ENCODE measurements at regions not wholly inside any gene's neighbourhood (a gene's known extent, or its start where the extent isn't known, plus 50 kb on each side); places are given as distances from the start of the nearest gene placed in this dataset.

DNA sequence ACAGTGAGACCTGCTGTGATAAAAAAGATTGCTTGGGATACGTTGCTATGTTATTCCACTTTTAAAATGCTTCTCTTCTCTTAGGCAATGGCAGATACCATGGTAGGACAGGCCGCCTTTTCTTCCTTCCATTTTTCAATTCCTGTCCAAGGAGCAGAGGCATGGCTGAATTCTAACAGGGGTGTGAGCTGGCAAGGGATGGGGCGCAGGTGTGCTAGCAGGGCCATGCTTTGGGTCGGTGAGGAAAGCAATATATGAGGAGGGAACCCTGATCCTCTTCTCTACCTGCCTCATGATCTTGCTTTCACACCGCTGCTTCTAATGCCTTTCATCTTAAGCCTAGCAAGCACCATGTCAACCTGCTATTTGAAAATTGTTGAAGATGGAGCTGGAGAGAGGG, 225.0 kb downstream of the KATNAL1 start:
- Mint-ChIP-seq H3K27ac (no peak overlapping the region), H3K36me3 (peaks cover 56% of the 10 kb centered on the region), H3K4me3 (no peak overlapping the region), H3K4me1 (peaks cover 21% of the 10 kb centered on the region), H3K9me3 (peaks cover 61% of the 10 kb centered on the region), H3K27me3 (ENCODE audit: low read depth) (peaks cover 8% of the 10 kb centered on the region)
- POLR2A ChIA-PET = no interaction called here
- ATAC-seq (no peak), DNase-seq (ENCODE audit: low spot score) (no peak)
- TF ChIP-seq RELA (CRISPR knock-in tag; IDR thresholded peaks at IDR 0.05; ENCODE audit: borderline replicate concordance) (no peak), NFATC4 (CRISPR knock-in tag; IDR thresholded peaks at IDR 0.05) (no peak), ZNF138 (CRISPR knock-in tag; conservative IDR thresholded peaks at IDR 0.05) (no peak), GTF2I (CRISPR knock-in tag; conservative IDR thresholded peaks at IDR 0.05) (no peak), CREM (CRISPR knock-in tag; IDR thresholded peaks at IDR 0.05) (no peak), ZMAT4 (CRISPR knock-in tag; IDR thresholded peaks at IDR 0.05) (no peak), ZNF219 (CRISPR knock-in tag; IDR thresholded peaks at IDR 0.05; ENCODE audit: borderline replicate concordance) (no peak)
- CTCF ChIA-PET = no interaction called here

DNA sequence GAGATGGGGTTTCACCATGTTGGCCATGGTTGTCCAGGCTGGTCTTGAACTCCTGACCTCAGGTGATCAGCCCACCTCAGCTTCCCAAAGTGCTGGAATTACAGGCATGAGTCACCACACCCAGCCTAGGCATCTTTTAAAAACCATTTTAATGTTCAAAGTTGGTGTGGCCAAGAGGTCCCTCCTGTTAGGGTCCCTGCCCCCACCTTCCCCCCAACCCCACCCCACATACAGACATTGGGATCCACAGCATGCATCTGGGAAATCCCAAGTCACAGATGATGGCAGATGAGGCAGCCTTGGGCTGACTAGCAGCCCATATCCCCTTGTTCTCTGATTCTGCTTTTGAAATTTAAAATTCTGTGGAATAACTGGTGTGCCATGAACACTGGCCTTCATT, 226.0 kb downstream of the KATNAL1 start:
- DNase-seq (ENCODE audit: low spot score) = no peak
- Mint-ChIP-seq H3K36me3 (peaks cover 50% of the 10 kb centered on the region), H3K27me3 (ENCODE audit: low read depth) (peaks cover 8% of the 10 kb centered on the region), H3K4me3 (no peak overlapping the region), H3K9me3 (peaks cover 61% of the 10 kb centered on the region), H3K27ac (no peak overlapping the region), H3K4me1 (peaks cover 24% of the 10 kb centered on the region)
- ATAC-seq = no peak
- TF ChIP-seq, protein P1, sequence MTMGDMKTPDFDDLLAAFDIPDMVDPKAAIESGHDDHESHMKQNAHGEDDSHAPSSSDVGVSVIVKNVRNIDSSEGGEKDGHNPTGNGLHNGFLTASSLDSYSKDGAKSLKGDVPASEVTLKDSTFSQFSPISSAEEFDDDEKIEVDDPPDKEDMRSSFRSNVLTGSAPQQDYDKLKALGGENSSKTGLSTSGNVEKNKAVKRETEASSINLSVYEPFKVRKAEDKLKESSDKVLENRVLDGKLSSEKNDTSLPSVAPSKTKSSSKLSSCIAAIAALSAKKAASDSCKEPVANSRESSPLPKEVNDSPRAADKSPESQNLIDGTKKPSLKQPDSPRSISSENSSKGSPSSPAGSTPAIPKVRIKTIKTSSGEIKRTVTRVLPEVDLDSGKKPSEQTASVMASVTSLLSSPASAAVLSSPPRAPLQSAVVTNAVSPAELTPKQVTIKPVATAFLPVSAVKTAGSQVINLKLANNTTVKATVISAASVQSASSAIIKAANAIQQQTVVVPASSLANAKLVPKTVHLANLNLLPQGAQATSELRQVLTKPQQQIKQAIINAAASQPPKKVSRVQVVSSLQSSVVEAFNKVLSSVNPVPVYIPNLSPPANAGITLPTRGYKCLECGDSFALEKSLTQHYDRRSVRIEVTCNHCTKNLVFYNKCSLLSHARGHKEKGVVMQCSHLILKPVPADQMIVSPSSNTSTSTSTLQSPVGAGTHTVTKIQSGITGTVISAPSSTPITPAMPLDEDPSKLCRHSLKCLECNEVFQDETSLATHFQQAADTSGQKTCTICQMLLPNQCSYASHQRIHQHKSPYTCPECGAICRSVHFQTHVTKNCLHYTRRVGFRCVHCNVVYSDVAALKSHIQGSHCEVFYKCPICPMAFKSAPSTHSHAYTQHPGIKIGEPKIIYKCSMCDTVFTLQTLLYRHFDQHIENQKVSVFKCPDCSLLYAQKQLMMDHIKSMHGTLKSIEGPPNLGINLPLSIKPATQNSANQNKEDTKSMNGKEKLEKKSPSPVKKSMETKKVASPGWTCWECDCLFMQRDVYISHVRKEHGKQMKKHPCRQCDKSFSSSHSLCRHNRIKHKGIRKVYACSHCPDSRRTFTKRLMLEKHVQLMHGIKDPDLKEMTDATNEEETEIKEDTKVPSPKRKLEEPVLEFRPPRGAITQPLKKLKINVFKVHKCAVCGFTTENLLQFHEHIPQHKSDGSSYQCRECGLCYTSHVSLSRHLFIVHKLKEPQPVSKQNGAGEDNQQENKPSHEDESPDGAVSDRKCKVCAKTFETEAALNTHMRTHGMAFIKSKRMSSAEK (CRISPR knock-in tag; IDR thresholded peaks at IDR 0.05; ENCODE audit: borderline replicate concordance) = no peak
- no peak for TF ChIP-seq CREM (CRISPR knock-in tag; IDR thresholded peaks at IDR 0.05)
- TF ChIP-seq MLX (CRISPR knock-in tag; IDR thresholded peaks at IDR 0.05) = no peak
- no peak for TF ChIP-seq NFE2L1 (CRISPR knock-in tag; IDR thresholded peaks at IDR 0.05)
- TF ChIP-seq E2F4 (CRISPR knock-in tag; IDR thresholded peaks at IDR 0.05; ENCODE audit: borderline replicate concordance, low read depth) = no peak
- TF ChIP-seq, protein P2, sequence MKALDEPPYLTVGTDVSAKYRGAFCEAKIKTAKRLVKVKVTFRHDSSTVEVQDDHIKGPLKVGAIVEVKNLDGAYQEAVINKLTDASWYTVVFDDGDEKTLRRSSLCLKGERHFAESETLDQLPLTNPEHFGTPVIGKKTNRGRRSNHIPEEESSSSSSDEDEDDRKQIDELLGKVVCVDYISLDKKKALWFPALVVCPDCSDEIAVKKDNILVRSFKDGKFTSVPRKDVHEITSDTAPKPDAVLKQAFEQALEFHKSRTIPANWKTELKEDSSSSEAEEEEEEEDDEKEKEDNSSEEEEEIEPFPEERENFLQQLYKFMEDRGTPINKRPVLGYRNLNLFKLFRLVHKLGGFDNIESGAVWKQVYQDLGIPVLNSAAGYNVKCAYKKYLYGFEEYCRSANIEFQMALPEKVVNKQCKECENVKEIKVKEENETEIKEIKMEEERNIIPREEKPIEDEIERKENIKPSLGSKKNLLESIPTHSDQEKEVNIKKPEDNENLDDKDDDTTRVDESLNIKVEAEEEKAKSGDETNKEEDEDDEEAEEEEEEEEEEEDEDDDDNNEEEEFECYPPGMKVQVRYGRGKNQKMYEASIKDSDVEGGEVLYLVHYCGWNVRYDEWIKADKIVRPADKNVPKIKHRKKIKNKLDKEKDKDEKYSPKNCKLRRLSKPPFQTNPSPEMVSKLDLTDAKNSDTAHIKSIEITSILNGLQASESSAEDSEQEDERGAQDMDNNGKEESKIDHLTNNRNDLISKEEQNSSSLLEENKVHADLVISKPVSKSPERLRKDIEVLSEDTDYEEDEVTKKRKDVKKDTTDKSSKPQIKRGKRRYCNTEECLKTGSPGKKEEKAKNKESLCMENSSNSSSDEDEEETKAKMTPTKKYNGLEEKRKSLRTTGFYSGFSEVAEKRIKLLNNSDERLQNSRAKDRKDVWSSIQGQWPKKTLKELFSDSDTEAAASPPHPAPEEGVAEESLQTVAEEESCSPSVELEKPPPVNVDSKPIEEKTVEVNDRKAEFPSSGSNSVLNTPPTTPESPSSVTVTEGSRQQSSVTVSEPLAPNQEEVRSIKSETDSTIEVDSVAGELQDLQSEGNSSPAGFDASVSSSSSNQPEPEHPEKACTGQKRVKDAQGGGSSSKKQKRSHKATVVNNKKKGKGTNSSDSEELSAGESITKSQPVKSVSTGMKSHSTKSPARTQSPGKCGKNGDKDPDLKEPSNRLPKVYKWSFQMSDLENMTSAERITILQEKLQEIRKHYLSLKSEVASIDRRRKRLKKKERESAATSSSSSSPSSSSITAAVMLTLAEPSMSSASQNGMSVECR (CRISPR knock-in tag; IDR thresholded peaks at IDR 0.05; ENCODE audit: borderline replicate concordance) = no peak
- no peak for TF ChIP-seq ESRRA (CRISPR knock-in tag; IDR thresholded peaks at IDR 0.05; ENCODE audit: borderline replicate concordance)
- no peak for TF ChIP-seq IRF2 (CRISPR knock-in tag; IDR thresholded peaks at IDR 0.05; ENCODE audit: borderline replicate concordance, low read depth)
- TF ChIP-seq, protein P3, sequence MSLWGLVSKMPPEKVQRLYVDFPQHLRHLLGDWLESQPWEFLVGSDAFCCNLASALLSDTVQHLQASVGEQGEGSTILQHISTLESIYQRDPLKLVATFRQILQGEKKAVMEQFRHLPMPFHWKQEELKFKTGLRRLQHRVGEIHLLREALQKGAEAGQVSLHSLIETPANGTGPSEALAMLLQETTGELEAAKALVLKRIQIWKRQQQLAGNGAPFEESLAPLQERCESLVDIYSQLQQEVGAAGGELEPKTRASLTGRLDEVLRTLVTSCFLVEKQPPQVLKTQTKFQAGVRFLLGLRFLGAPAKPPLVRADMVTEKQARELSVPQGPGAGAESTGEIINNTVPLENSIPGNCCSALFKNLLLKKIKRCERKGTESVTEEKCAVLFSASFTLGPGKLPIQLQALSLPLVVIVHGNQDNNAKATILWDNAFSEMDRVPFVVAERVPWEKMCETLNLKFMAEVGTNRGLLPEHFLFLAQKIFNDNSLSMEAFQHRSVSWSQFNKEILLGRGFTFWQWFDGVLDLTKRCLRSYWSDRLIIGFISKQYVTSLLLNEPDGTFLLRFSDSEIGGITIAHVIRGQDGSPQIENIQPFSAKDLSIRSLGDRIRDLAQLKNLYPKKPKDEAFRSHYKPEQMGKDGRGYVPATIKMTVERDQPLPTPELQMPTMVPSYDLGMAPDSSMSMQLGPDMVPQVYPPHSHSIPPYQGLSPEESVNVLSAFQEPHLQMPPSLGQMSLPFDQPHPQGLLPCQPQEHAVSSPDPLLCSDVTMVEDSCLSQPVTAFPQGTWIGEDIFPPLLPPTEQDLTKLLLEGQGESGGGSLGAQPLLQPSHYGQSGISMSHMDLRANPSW (CRISPR knock-in tag; conservative IDR thresholded peaks at IDR 0.05; ENCODE audit: low read depth) = no peak
- TF ChIP-seq MAX (CRISPR knock-in tag; IDR thresholded peaks at IDR 0.05) = no peak
- no peak for TF ChIP-seq NFATC4 (CRISPR knock-in tag; IDR thresholded peaks at IDR 0.05)
- TF ChIP-seq TEAD4 (CRISPR knock-in tag; IDR thresholded peaks at IDR 0.05) = no peak
- no peak for TF ChIP-seq CREB1 (CRISPR knock-in tag; IDR thresholded peaks at IDR 0.05)
- no peak for TF ChIP-seq TCF7 (CRISPR knock-in tag; IDR thresholded peaks at IDR 0.05; ENCODE audit: low read depth)
- no peak for TF ChIP-seq FOXJ3 (CRISPR knock-in tag; IDR thresholded peaks at IDR 0.05; ENCODE audit: borderline replicate concordance)
- ChIA-PET CTCF (no interaction called here), POLR2A (no interaction called here)
